Psoas muscle (tissue), 7 donors: ENCODE measurements at regions not wholly inside any gene's neighbourhood (a gene's known extent, or its start where the extent isn't known, plus 50 kb on each side); places are given as distances from the start of the nearest gene placed in this dataset.

ENCODE experiments used
- ATAC-seq, 4 donors: fragments of 200-7000 bp; cut with Tn5 transposase; one replicate each; pipeline ENCODE4 v1.9.1; 2020; ENCODE audit warnings: moderate library complexity in 3 of 4, mild to moderate bottlenecking in 2 of 4
- DNase-seq, 2 donors: peaks; one replicate each; pipeline ENCODE4 v3.0.0-alpha.2; 2020
- H3K27ac ChIP-seq: fragments of 200-600 bp; one replicate; pipeline ENCODE4 v1.8.0; 2022
- H3K27me3 ChIP-seq, 3 donors: fragments of 200-600 bp in 1 of 3; one replicate each; pipeline versions ENCODE4 v1.6.1 to v1.8.0; 2013 to 2022; ENCODE audit warnings: low read length in 2 of 3, mild to moderate bottlenecking in 2 of 3, moderate library complexity in 1 of 3; ENCODE audit not compliant: insufficient read depth in 3 of 3
- H3K36me3 ChIP-seq, 2 donors: fragments of 200-600 bp in 1 of 2; one replicate each; pipeline versions ENCODE4 v1.6.1 to v1.8.0; 2013 to 2022; ENCODE audit warnings: low read depth in 1 of 2, mild to moderate bottlenecking in 1 of 2, moderate library complexity in 1 of 2; ENCODE audit not compliant: insufficient read depth in 1 of 2
- H3K4me1 ChIP-seq: fragments of 200-600 bp; one replicate; pipeline ENCODE4 v1.8.0; 2022
- H3K4me3 ChIP-seq: fragments of 200-600 bp; one replicate; pipeline ENCODE4 v1.8.0; 2022; ENCODE audit warnings: mild to moderate bottlenecking
- H3K9me3 ChIP-seq: fragments of 200-600 bp; one replicate; pipeline ENCODE4 v1.8.0; 2022
- WGBS, 3 donors: extraction: QIAGEN DNeasy Blood & Tissue Kit; methylation state at CpG; one replicate each; pipeline versions ENCODE4 v1.1.6 to v1.1.7; 2013; 5-methylcytosine and 5-hydroxymethylcytosine counted together
- intact Hi-C, 2 donors: fragments of 100-400 bp; cut with DNase I; formaldehyde crosslinking; loops; one replicate each; pipeline versions ENCODE4 v1.11.0 to v1.14.2; 2022
- TF ChIP-seq, protein P1 (sequence below): fragments of 200-600 bp; IDR thresholded peaks from one replicate; pipeline ENCODE4 v1.8.0; 2022; ENCODE audit warnings: antibody characterized with exemption
- donor health status: healthy with polysubstance abuse.
- donor health status: DM: no; HTN: no; CAD: no; lungs with moderate emphysema.
- donor health status: Bipolar disorder and iron deficiency.
- donor health status: healthy.
- donor health status: DM: yes; HTN: yes; CAD: no.
- donor health status: DM: no; HTN: no; CAD: no.
- donor health status: DM: yes; HTN: yes; CAD: no.

DNA sequence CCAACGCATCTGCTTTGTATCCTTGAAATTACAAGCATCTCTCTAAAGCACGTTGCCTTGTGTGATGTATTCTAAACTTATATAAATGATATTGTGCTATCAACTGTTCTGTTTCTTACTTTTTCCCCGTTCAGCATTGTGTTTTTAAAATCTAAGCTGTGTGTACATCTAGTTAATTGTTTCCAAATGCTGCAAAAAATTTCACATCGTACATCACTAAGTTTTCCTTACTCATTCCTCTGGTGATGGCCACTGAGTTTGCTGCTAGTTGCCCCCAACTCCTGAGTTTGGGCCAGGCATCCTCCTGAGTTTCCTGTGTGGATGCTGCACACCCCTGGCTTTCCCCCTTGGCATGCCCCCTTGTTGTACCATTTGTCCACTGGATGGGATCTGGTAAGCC lies 139.7 kb downstream of the MYCN start:
- Histone ChIP-seq H3K4me3 (no peak overlapping the region), H3K27me3 (no peaks in the 10 kb centered on the region), H3K9me3 (no peaks in the 10 kb centered on the region), H3K27ac (no peak overlapping the region), H3K4me1 (no peaks in the 10 kb centered on the region), H3K36me3 (no peaks in the 10 kb centered on the region)
- ATAC-seq (no peak), DNase-seq (no peak)
- WGBS, 3 donors: 58 to 65% (median 63%) methylated on average over 4 of the region's 4 CpGs
- TF ChIP-seq, protein P1, sequence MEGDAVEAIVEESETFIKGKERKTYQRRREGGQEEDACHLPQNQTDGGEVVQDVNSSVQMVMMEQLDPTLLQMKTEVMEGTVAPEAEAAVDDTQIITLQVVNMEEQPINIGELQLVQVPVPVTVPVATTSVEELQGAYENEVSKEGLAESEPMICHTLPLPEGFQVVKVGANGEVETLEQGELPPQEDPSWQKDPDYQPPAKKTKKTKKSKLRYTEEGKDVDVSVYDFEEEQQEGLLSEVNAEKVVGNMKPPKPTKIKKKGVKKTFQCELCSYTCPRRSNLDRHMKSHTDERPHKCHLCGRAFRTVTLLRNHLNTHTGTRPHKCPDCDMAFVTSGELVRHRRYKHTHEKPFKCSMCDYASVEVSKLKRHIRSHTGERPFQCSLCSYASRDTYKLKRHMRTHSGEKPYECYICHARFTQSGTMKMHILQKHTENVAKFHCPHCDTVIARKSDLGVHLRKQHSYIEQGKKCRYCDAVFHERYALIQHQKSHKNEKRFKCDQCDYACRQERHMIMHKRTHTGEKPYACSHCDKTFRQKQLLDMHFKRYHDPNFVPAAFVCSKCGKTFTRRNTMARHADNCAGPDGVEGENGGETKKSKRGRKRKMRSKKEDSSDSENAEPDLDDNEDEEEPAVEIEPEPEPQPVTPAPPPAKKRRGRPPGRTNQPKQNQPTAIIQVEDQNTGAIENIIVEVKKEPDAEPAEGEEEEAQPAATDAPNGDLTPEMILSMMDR: no peak
- intact Hi-C loops: no loop called here

DNA sequence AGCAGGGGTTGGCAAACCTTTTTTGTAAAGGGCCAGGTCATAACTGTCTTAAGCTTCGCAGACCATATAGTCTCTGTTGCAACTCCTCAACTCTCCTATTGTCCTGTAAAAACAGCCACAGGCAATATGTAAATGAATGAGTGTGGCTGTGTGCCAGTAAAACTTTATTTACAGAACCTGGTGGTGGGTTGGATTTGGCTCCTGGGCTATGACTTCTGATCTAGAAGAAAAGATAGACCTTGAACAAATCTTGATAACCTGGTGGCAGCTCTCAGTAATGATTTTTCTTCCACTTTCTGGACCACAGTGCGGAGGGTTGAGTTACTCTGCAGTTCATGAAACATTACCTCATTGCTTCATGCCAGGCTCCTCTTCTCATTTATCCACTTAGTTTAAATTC lies 139.3 kb downstream of the MYCN start:
- no peak for ATAC-seq
- Histone ChIP-seq H3K9me3 (no peaks in the 10 kb centered on the region), H3K36me3 (no peaks in the 10 kb centered on the region), H3K4me3 (no peak overlapping the region), H3K4me1 (no peaks in the 10 kb centered on the region), H3K27ac (no peak overlapping the region), H3K27me3 (no peaks in the 10 kb centered on the region)
- intact Hi-C loops: no loop called here
- no peak for DNase-seq
- WGBS, 3 donors: 90 to 95% (median 93%) methylated on average over 2 of the region's 2 CpGs
- TF ChIP-seq, protein P1: no peak

- Histone ChIP-seq H3K9me3 (no peaks in the 10 kb centered on the region), H3K27ac (no peak overlapping the region)
- 69 to 90% (median 73%) methylated on average over 3 of the region's 3 CpGs for WGBS, 3 donors
Measured at GRCh38 chr2:16077601-16078000, 137.3 kb downstream of the MYCN start.

DNA sequence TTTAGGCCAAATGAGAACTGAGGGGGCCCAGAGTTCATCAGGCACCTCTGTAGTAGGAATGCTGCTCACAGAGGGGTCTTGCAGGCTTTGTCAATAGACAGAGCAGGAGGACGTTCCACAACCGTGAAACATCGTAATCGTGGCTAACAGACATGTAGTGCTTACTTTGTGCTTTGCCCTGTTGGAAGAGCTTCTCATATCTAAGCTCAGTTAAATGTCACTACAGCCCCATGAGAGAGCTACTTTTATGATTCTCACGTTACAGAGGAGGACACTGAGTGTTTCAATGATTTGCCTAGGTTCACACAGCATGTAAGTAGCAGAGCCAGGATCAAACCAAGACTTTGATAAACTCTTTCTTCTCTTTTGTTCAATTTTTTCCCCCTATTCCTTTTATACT lies 136.6 kb downstream of the MYCN start:
- intact Hi-C loops: no loop called here
- 40 to 55% (median 52%) methylated on average over 5 of the region's 5 CpGs for WGBS, 3 donors

More at GRCh38 chr2:16077601-16078000, 137.3 kb downstream of the MYCN start:
- ATAC-seq (no peak), DNase-seq (no peak)
- TF ChIP-seq, protein P1: no peak
- intact Hi-C loops: no loop called here
- no peak overlapping the region for H3K4me3 ChIP-seq
- no peaks in the 10 kb centered on the region for H3K27me3 ChIP-seq
- H3K4me1 ChIP-seq: no peaks in the 10 kb centered on the region
- no peaks in the 10 kb centered on the region for H3K36me3 ChIP-seq

More for the DNA sequence above, 136.6 kb downstream of the MYCN start:
- no peak overlapping the region for H3K4me3 ChIP-seq
- H3K36me3 ChIP-seq: no peaks in the 10 kb centered on the region
- TF ChIP-seq, protein P1: no peak
- H3K27me3 ChIP-seq: no peaks in the 10 kb centered on the region
- H3K4me1 ChIP-seq: no peaks in the 10 kb centered on the region
- no peak overlapping the region for H3K27ac ChIP-seq
- no peak for ATAC-seq
- no peaks in the 10 kb centered on the region for H3K9me3 ChIP-seq
- DNase-seq: no peak
